CD14-positive monocyte (primary cell): ENCODE measurements at regions not wholly inside any gene's neighbourhood (a gene's known extent, or its start where the extent isn't known, plus 50 kb on each side); places are given as distances from the start of the nearest gene placed in this dataset.
"Not testable (repeated sequence)": the region's sequence is repeated elsewhere in the genome, so short reads cannot be mapped to it uniquely, and the experiment has no call there.

ENCODE experiments used
- DNase-seq, 3 donors: peaks; one replicate each; pipeline ENCODE4 v3.0.0-alpha.2; 2011 to 2022
- H2AFZ ChIP-seq: 2 replicates; pipeline ENCODE4 v1.6.0; 2012; ENCODE audit warnings: mild to moderate bottlenecking, low read depth, low read length, inconsistent platforms; ENCODE audit not compliant: insufficient read depth, poor library complexity, severe bottlenecking
- H3K27ac ChIP-seq, 2 donors: 1 replicate in 1 of 2; 2 replicates in 1 of 2; pipeline ENCODE4 v1.5.1; 2012 to 2013; ENCODE audit warnings: low read length in 2 of 2, control low read depth in 1 of 2, inconsistent platforms in 1 of 2, low read depth in 1 of 2, mild to moderate bottlenecking in 1 of 2
- H3K27me3 ChIP-seq, 2 donors: one replicate each; pipeline versions ENCODE4 v1.6.0 to v1.6.1; 2011 to 2013; ENCODE audit warnings: low read length in 2 of 2; ENCODE audit not compliant: control insufficient read depth in 2 of 2, insufficient read depth in 2 of 2
- H3K36me3 ChIP-seq, 2 donors: replicated peaks in 1 of 2; 1 replicate in 1 of 2; 2 replicates in 1 of 2; pipeline versions ENCODE4 v1.5.1 to v1.6.1; 2012 to 2013; ENCODE audit warnings: low read length in 2 of 2, control low read depth in 1 of 2, inconsistent platforms in 1 of 2, mild to moderate bottlenecking in 1 of 2; ENCODE audit not compliant: insufficient read depth in 2 of 2, control insufficient read depth in 1 of 2
- H3K4me1 ChIP-seq, 2 donors: 1 replicate in 1 of 2; 2 replicates in 1 of 2; pipeline versions ENCODE4 v1.5.1 to v1.6.1; 2012 to 2013; ENCODE audit warnings: low read length in 2 of 2, control low read depth in 1 of 2, inconsistent platforms in 1 of 2, mild to moderate bottlenecking in 1 of 2, moderate library complexity in 1 of 2; ENCODE audit not compliant: insufficient read depth in 2 of 2, control insufficient read depth in 1 of 2
- H3K4me2 ChIP-seq: replicated peaks from 2 replicates; pipeline ENCODE3; 2012; ENCODE audit warnings: low read length, moderate library complexity, mild to moderate bottlenecking; ENCODE audit not compliant: poor library complexity, severe bottlenecking; ENCODE audit errors: extremely low read depth
- H3K4me3 ChIP-seq, 3 experiments: fragments of 200-600 bp in 1 of 3; sonication (generic) in 1 of 3; replicated peaks in 1 of 3; 1 replicate in 2 of 3; 2 replicates in 1 of 3; pipeline ENCODE4 v1.5.1; 2011 to 2013; ENCODE audit warnings: low read length in 3 of 3, mild to moderate bottlenecking in 3 of 3, control low read depth in 2 of 3, low read depth in 2 of 3, inconsistent platforms in 1 of 3, moderate library complexity in 1 of 3
- H3K79me2 ChIP-seq: 2 replicates; pipeline ENCODE4 v1.6.0; 2012; ENCODE audit warnings: mild to moderate bottlenecking, control low read depth, inconsistent platforms, low read length, moderate library complexity; ENCODE audit not compliant: insufficient read depth
- H3K9ac ChIP-seq: 2 replicates; pipeline ENCODE4 v1.6.0; 2017; ENCODE audit warnings: low read length, mild to moderate bottlenecking; ENCODE audit not compliant: insufficient read depth, poor library complexity, severe bottlenecking
- H3K9me3 ChIP-seq, 2 donors: replicated peaks in 1 of 2; 1 replicate in 1 of 2; 2 replicates in 1 of 2; pipeline versions ENCODE4 v1.5.1 to v1.6.1; 2012 to 2013; ENCODE audit warnings: low read length in 2 of 2, control low read depth in 1 of 2; ENCODE audit not compliant: control insufficient read depth in 1 of 2, insufficient read depth in 1 of 2
- H4K20me1 ChIP-seq: 2 replicates; pipeline ENCODE4 v1.6.0; 2012; ENCODE audit warnings: mild to moderate bottlenecking, low read length, control low read depth, moderate library complexity; ENCODE audit not compliant: insufficient read depth
- H3K27ac Mint-ChIP-seq, 7 donors: one replicate each; pipeline ENCODE4 v1.8.0; 2020; ENCODE audit warnings: mild to moderate bottlenecking in 7 of 7, mixed read lengths in 7 of 7, moderate library complexity in 6 of 7, inconsistent platforms in 2 of 7
- H3K27me3 Mint-ChIP-seq, 3 donors: one replicate each; pipeline ENCODE4 v1.8.0; 2021 to 2022; ENCODE audit warnings: low read depth in 3 of 3, mild to moderate bottlenecking in 3 of 3, mixed read lengths in 3 of 3, moderate library complexity in 3 of 3, inconsistent platforms in 1 of 3
- H3K36me3 Mint-ChIP-seq, 2 donors: one replicate each; pipeline ENCODE4 v1.8.0; 2020; ENCODE audit warnings: mixed read lengths in 2 of 2, inconsistent platforms in 1 of 2, mild to moderate bottlenecking in 1 of 2
- H3K4me1 Mint-ChIP-seq: one replicate; pipeline ENCODE4 v1.8.0; 2020; ENCODE audit warnings: mild to moderate bottlenecking, mixed read lengths
- H3K4me3 Mint-ChIP-seq, 2 donors: one replicate each; pipeline ENCODE4 v1.8.0; 2020; ENCODE audit warnings: mild to moderate bottlenecking in 2 of 2, mixed read lengths in 2 of 2, moderate library complexity in 1 of 2
- H3K9me3 Mint-ChIP-seq, 7 donors: one replicate each; pipeline ENCODE4 v1.8.0; 2020 to 2022; ENCODE audit warnings: mixed read lengths in 7 of 7, mild to moderate bottlenecking in 6 of 7, moderate library complexity in 6 of 7, inconsistent platforms in 2 of 7
- WGBS: methylation state at CpG from one replicate; pipeline ENCODE4 v1.1.5; 2013; ENCODE audit warnings: missing lambda C conversion rate; ENCODE audit not compliant: insufficient coverage; 5-methylcytosine and 5-hydroxymethylcytosine counted together
- intact Hi-C, 2 donors: fragments of 100-400 bp; cut with micrococcal nuclease; formaldehyde crosslinking; loops; one replicate each; pipeline versions ENCODE4 v1.15.0 to v1.15.1; 2023
- TF ChIP-seq, protein P1 (sequence below): fragments of 200-600 bp; IDR thresholded peaks from one replicate; pipeline ENCODE4 v1.8.0; 2022; ENCODE audit warnings: antibody characterized with exemption, mild to moderate bottlenecking

- Histone ChIP-seq H3K4me1 (no peaks in the 10 kb centered on the region), H3K4me3 (no peak overlapping the region), H3K27ac (no peak overlapping the region), H3K79me2 (no peaks in the 10 kb centered on the region), H3K27me3 (peaks cover 0 to 3% of the 10 kb centered on the region in 2 donors), H3K9me3 (peaks cover 0 to 6% of the 10 kb centered on the region in 2 donors), H2AFZ (no peak overlapping the region), H3K4me2 (no peak overlapping the region), H3K9ac (no peak overlapping the region), H4K20me1 (no peaks in the 10 kb centered on the region), H3K36me3 (no peaks in the 10 kb centered on the region)
- Mint-ChIP-seq H3K9me3 (peaks cover 2 to 15% (median 4%) of the 10 kb centered on the region in 7 donors), H3K4me3 (no peak overlapping the region), H3K27ac (no peak overlapping the region), H3K27me3 (peaks cover 13 to 29% (median 17%) of the 10 kb centered on the region in 3 donors), H3K4me1 (peaks cover 4% of the 10 kb centered on the region), H3K36me3 (no peaks in the 10 kb centered on the region)
- DNase-seq, result no peak
- intact Hi-C loops, result no loop called here
- 92% methylated on average over 4 of the region's 6 CpGs for WGBS
- TF ChIP-seq, protein P1, sequence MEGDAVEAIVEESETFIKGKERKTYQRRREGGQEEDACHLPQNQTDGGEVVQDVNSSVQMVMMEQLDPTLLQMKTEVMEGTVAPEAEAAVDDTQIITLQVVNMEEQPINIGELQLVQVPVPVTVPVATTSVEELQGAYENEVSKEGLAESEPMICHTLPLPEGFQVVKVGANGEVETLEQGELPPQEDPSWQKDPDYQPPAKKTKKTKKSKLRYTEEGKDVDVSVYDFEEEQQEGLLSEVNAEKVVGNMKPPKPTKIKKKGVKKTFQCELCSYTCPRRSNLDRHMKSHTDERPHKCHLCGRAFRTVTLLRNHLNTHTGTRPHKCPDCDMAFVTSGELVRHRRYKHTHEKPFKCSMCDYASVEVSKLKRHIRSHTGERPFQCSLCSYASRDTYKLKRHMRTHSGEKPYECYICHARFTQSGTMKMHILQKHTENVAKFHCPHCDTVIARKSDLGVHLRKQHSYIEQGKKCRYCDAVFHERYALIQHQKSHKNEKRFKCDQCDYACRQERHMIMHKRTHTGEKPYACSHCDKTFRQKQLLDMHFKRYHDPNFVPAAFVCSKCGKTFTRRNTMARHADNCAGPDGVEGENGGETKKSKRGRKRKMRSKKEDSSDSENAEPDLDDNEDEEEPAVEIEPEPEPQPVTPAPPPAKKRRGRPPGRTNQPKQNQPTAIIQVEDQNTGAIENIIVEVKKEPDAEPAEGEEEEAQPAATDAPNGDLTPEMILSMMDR, result no peak
Observed at GRCh38 chr6:167690931-167691330, 135.8 kb upstream of the AFDN start.

GRCh38 chr6:167691533-167692312 lies 135.0 kb upstream of the AFDN start:
- WGBS, result 97% methylated on average over 9 of the region's 13 CpGs
- H3K4me3 Mint-ChIP-seq, result no peak overlapping the region
- Histone ChIP-seq H3K27me3 (peaks cover 0 to 3% of the 10 kb centered on the region in 2 donors), H2AFZ (no peak overlapping the region), H3K36me3 (no peaks in the 10 kb centered on the region), H3K4me1 (no peaks in the 10 kb centered on the region), H4K20me1 (no peaks in the 10 kb centered on the region), H3K4me2 (no peak overlapping the region), H3K79me2 (no peaks in the 10 kb centered on the region), H3K9me3 (peaks cover 0 to under 1% of the 10 kb centered on the region in 2 donors), H3K4me3 (no peak overlapping the region), H3K27ac (no peak overlapping the region), H3K9ac (no peak overlapping the region)
- peaks cover under 1 to 12% (median 4%) of the 10 kb centered on the region in 7 donors for H3K9me3 Mint-ChIP-seq
- H3K4me1 Mint-ChIP-seq, result peaks cover 4% of the 10 kb centered on the region
- H3K27me3 Mint-ChIP-seq, result peaks cover 15 to 28% (median 20%) of the 10 kb centered on the region in 3 donors
- intact Hi-C loops, result no loop called here
- TF ChIP-seq, protein P1, result no peak
- no peaks in the 10 kb centered on the region for H3K36me3 Mint-ChIP-seq
- H3K27ac Mint-ChIP-seq, result peak overlapping the region in 1 of 7 donors; percentile 46
- no peak for DNase-seq

GRCh38 chr6:167693478-167693877 lies 133.2 kb upstream of the AFDN start:
- not testable (repeated sequence) for H3K27ac Mint-ChIP-seq

More at GRCh38 chr6:167693478-167693877, 133.2 kb upstream of the AFDN start:
- DNase-seq, H4K20me1 ChIP-seq, H3K4me3 Mint-ChIP-seq, H3K4me2 ChIP-seq, H3K9me3 ChIP-seq, H3K4me3 ChIP-seq, H2AFZ ChIP-seq, H3K4me1 ChIP-seq, H3K79me2 ChIP-seq, H3K36me3 Mint-ChIP-seq, H3K27ac ChIP-seq, H3K27me3 ChIP-seq, H3K4me1 Mint-ChIP-seq, H3K9ac ChIP-seq, intact Hi-C loops, H3K36me3 ChIP-seq: not testable (repeated sequence)
- H3K27me3 Mint-ChIP-seq, result peaks cover 20 to 23% (median 22%) of the 10 kb centered on the region in 3 donors
- H3K9me3 Mint-ChIP-seq, result peaks cover 0 to 11% (median 4%) of the 10 kb centered on the region in 7 donors
- 98% methylated on average over 8 of the region's 8 CpGs for WGBS
